Endothelial cell of umbilical vein (primary cell): ENCODE measurements at regions not wholly inside any gene's neighbourhood (a gene's known extent, or its start where the extent isn't known, plus 50 kb on each side); places are given as distances from the start of the nearest gene placed in this dataset.

Source experiments
- BruUV-seq: library from RNA; stranded (reverse); fragments of 400-500 nt; replicated peaks from 2 replicates; lab custom pipeline; 2021; lab: Mats Ljungman, UMichigan
- CTCF ChIA-PET: fragments of 300-600, 350-600 bp; sonication (Branson Sonifier 250); formaldehyde crosslinking; loops from one replicate; lab custom pipeline; 2021; ENCODE audit warnings: antibody characterized with exemption, inconsistent platforms; lab: Charles Lee
- POLR2A ChIA-PET: fragments of 300-600, 350-600 bp; sonication (Branson Sonifier 250); formaldehyde crosslinking; loops from one replicate; lab custom pipeline; 2021; ENCODE audit warnings: antibody characterized with exemption, inconsistent platforms; lab: Charles Lee
- DNase-seq: peaks from one replicate; pipeline ENCODE4 v3.0.0-alpha.2; 2011; ENCODE audit warnings: low read depth, low spot score
- FAIRE-seq: peaks from 2 replicates; lab custom pipeline; 2011; peaks lifted over from hg19 to GRCh38; lab: Jason Lieb, UNC
- H2AFZ ChIP-seq: 2 replicates; pipeline ENCODE4 v1.6.0; 2012; ENCODE audit warnings: low read depth, low read length, control low read depth, inconsistent platforms
- H3K27ac ChIP-seq: 2 replicates; pipeline ENCODE4 v1.5.1; 2011; ENCODE audit warnings: low read depth, mild to moderate bottlenecking, control low read depth, low read length, moderate library complexity; ENCODE audit not compliant: insufficient read depth
- H3K27me3 ChIP-seq, 2 experiments: 2 replicates each; pipeline versions ENCODE4 v1.6.0 to v1.6.1; 2011; ENCODE audit warnings: low read length in 2 of 2, mixed read lengths in 1 of 2; ENCODE audit not compliant: control insufficient read depth in 2 of 2, insufficient read depth in 2 of 2
- H3K36me3 ChIP-seq, 2 experiments: 2 replicates in 1 of 2; 3 replicates in 1 of 2; pipeline ENCODE4 v1.5.1; 2011; ENCODE audit warnings: low read length in 2 of 2, mild to moderate bottlenecking in 1 of 2, moderate library complexity in 1 of 2; ENCODE audit not compliant: control insufficient read depth in 2 of 2, insufficient read depth in 2 of 2; ENCODE audit errors: extremely low read depth in 1 of 2
- H3K4me1 ChIP-seq: 3 replicates; pipeline ENCODE4 v1.5.1; 2011; ENCODE audit warnings: mild to moderate bottlenecking, low read length; ENCODE audit not compliant: control insufficient read depth, insufficient read depth; ENCODE audit errors: extremely low read depth
- H3K4me2 ChIP-seq: 2 replicates; pipeline ENCODE4 v1.6.1; 2011; ENCODE audit warnings: low read length, control low read depth, mixed read lengths; ENCODE audit not compliant: insufficient read depth
- H3K4me3 ChIP-seq, 3 experiments: fragments of 200-600 bp in 1 of 3; sonication (generic), shearing (Covaris generic) in 1 of 3; replicated peaks in 1 of 3; 2 replicates each; pipeline ENCODE4 v1.5.1; 2011 to 2016; ENCODE audit warnings: control low read depth in 3 of 3, low read length in 3 of 3, mild to moderate bottlenecking in 2 of 3, inconsistent platforms in 1 of 3, low read depth in 1 of 3, moderate library complexity in 1 of 3; ENCODE audit not compliant: insufficient read depth in 1 of 3
- H3K79me2 ChIP-seq: 2 replicates; pipeline ENCODE4 v1.6.0; 2012; ENCODE audit warnings: low read length, inconsistent platforms; ENCODE audit not compliant: control insufficient read depth, insufficient read depth
- H3K9ac ChIP-seq: replicated peaks from 2 replicates; pipeline ENCODE3; 2011; ENCODE audit warnings: low read length, control low read depth; ENCODE audit not compliant: insufficient read depth; ENCODE audit errors: extremely low read depth
- H3K9me1 ChIP-seq: replicated peaks from 3 replicates; pipeline ENCODE4 v1.6.0; 2011; ENCODE audit warnings: mild to moderate bottlenecking, low read length; ENCODE audit not compliant: control insufficient read depth, insufficient read depth; ENCODE audit errors: extremely low read depth
- H3K9me3 ChIP-seq: replicated peaks from 2 replicates; pipeline ENCODE4 v1.5.1; 2012; ENCODE audit warnings: low read length, inconsistent platforms; ENCODE audit not compliant: control insufficient read depth, insufficient read depth
- H4K20me1 ChIP-seq: replicated peaks from 2 replicates; pipeline ENCODE3; 2011; ENCODE audit warnings: mild to moderate bottlenecking, low read length; ENCODE audit not compliant: control insufficient read depth, insufficient read depth; ENCODE audit errors: extremely low read depth
- EZH2 ChIP-seq: IDR thresholded peaks from 2 replicates; pipeline ENCODE4 v1.6.1; 2012; ENCODE audit warnings: borderline replicate concordance, low read depth, mild to moderate bottlenecking, moderate library complexity, low read length, inconsistent platforms; ENCODE audit not compliant: severe bottlenecking
- FOS ChIP-seq: IDR thresholded peaks from 2 replicates; pipeline ENCODE4 v1.6.1; 2011; ENCODE audit warnings: mild to moderate bottlenecking, low read length, moderate library complexity, borderline replicate concordance; ENCODE audit not compliant: insufficient read depth
- GATA2 ChIP-seq: IDR thresholded peaks from 2 replicates; pipeline ENCODE4 v1.7.0; 2011; ENCODE audit warnings: low read depth, mild to moderate bottlenecking, moderate library complexity, mixed read lengths, low read length; ENCODE audit not compliant: insufficient read length, insufficient read depth
- JUN ChIP-seq: IDR thresholded peaks from 2 replicates; pipeline ENCODE4 v1.6.1; 2011; ENCODE audit warnings: borderline replicate concordance, low read depth; ENCODE audit not compliant: insufficient read length, insufficient read depth
- MYC ChIP-seq: IDR thresholded peaks from one replicate; pipeline ENCODE4 v1.6.1; 2011; ENCODE audit warnings: mild to moderate bottlenecking, low read depth, low read length
- POLR2A ChIP-seq: IDR thresholded peaks from 2 replicates; pipeline ENCODE4 v1.6.1; 2012; ENCODE audit warnings: low read depth, mild to moderate bottlenecking, control low read depth, low read length
- POLR2AphosphoS5 ChIP-seq: IDR thresholded peaks from 2 replicates; pipeline ENCODE4 v1.6.1; 2012; ENCODE audit warnings: low read depth, mild to moderate bottlenecking, control low read depth, low read length, moderate library complexity; ENCODE audit not compliant: insufficient read depth
- dilution Hi-C: fragments of 300-500 bp; cut with MboI; formaldehyde crosslinking; loops from one replicate; pipeline ENCODE4 v1.15.0; 2019; ENCODE audit warnings: low sequenced_read_pairs; ENCODE audit not compliant: extremely low pct_ligation_motif_present
- intact Hi-C: fragments of 100-400 bp; cut with micrococcal nuclease; formaldehyde crosslinking; loops from one replicate; pipeline ENCODE4 v1.10.0; 2022
- TF ChIP-seq, protein P1 (sequence below), 2 donors: IDR thresholded peaks; 1 replicate in 1 of 2; 2 replicates in 1 of 2; pipeline ENCODE4 v1.5.1; 2011; ENCODE audit warnings: low read length in 2 of 2, mild to moderate bottlenecking in 2 of 2, moderate library complexity in 2 of 2, control low read depth in 1 of 2, inconsistent platforms in 1 of 2, low read depth in 1 of 2; ENCODE audit not compliant: insufficient read depth in 1 of 2; ENCODE audit errors: extremely low read depth in 1 of 2
- TF ChIP-seq, protein P2 (sequence below): IDR thresholded peaks from 2 replicates; pipeline ENCODE4 v1.6.1; 2011; ENCODE audit not compliant: insufficient read depth, insufficient read length

DNA sequence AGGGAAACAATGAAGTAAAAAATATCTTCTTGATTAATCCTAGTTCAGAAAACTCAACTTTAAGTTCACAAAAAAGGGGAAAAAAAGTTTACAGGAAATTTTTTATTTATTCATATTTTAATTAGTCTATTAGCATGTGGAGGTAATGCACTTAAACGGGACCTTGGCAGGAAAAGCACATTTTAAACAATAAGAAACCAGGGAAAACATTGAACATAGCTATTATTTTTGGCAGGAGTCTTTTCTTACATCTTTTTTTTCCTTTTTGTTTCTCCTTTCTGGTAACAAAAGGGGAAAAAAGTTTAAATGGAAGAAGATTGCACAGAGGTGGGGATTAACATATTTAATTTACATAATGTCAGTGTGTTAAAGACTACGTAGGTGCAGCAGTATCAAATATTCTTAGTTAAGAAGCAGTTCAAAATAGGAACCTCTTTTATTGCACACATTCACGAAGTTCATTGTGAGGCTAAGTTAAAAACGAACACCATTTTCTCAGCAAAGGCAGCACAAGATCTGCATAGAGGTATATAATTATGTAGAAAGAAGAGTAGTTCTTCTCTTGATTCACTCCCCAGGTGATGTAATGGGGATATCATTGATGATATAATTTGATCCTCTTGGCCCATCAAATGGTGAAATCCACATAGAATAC, 940.5 kb downstream of the CDH11 start:
- no peak overlapping the region for H3K27ac ChIP-seq
- dilution Hi-C loops, result no loop called here
- BruUV-seq, result no TSS peak
- peaks cover 3% of the 10 kb centered on the region for H3K4me1 ChIP-seq
- H3K9me1 ChIP-seq, result no peaks in the 10 kb centered on the region
- TF ChIP-seq POLR2AphosphoS5 (no peak), FOS (no peak), GATA2 (no peak), MYC (no peak), POLR2A (no peak), JUN (no peak), EZH2 (no peak)
- TF ChIP-seq, protein P1, sequence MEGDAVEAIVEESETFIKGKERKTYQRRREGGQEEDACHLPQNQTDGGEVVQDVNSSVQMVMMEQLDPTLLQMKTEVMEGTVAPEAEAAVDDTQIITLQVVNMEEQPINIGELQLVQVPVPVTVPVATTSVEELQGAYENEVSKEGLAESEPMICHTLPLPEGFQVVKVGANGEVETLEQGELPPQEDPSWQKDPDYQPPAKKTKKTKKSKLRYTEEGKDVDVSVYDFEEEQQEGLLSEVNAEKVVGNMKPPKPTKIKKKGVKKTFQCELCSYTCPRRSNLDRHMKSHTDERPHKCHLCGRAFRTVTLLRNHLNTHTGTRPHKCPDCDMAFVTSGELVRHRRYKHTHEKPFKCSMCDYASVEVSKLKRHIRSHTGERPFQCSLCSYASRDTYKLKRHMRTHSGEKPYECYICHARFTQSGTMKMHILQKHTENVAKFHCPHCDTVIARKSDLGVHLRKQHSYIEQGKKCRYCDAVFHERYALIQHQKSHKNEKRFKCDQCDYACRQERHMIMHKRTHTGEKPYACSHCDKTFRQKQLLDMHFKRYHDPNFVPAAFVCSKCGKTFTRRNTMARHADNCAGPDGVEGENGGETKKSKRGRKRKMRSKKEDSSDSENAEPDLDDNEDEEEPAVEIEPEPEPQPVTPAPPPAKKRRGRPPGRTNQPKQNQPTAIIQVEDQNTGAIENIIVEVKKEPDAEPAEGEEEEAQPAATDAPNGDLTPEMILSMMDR (IDR thresholded peaks at IDR 0.05; ENCODE audit: extremely low read depth in 1 of 2, insufficient read depth in 1 of 2, low read depth in 1 of 2, low read length in 2 of 2), result no peak
- TF ChIP-seq, protein P2, sequence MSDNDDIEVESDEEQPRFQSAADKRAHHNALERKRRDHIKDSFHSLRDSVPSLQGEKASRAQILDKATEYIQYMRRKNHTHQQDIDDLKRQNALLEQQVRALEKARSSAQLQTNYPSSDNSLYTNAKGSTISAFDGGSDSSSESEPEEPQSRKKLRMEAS, result no peak
- FAIRE-seq (no peak), DNase-seq (peak; percentile 77)
- H4K20me1 ChIP-seq, result no peaks in the 10 kb centered on the region
- H2AFZ ChIP-seq, result no peak overlapping the region
- peaks cover 2% of the 10 kb centered on the region for H3K9me3 ChIP-seq
- no peak overlapping the region for H3K9ac ChIP-seq
- intact Hi-C loops, result no loop called here
- ChIA-PET CTCF (no interaction called here), POLR2A (no interaction called here)
- no peaks in the 10 kb centered on the region for H3K27me3 ChIP-seq
- no peak overlapping the region for H3K4me2 ChIP-seq
- no peak overlapping the region for H3K4me3 ChIP-seq
- no peaks in the 10 kb centered on the region for H3K36me3 ChIP-seq
- no peaks in the 10 kb centered on the region for H3K79me2 ChIP-seq
